Keratinocyte (primary cell): ENCODE measurements at regions not wholly inside any gene's neighbourhood (a gene's known extent, or its start where the extent isn't known, plus 50 kb on each side); places are given as distances from the start of the nearest gene placed in this dataset.

Experiments
- DNase-seq: peaks from one replicate; pipeline ENCODE4 v3.0.0-alpha.2; 2011; ENCODE audit warnings: low read depth, missing footprints, low spot score
- FAIRE-seq: peaks from 2 replicates; lab custom pipeline; 2011; peaks lifted over from hg19 to GRCh38; lab: Jason Lieb, UNC
- H2AFZ ChIP-seq: 2 replicates; pipeline ENCODE4 v1.6.0; 2012; ENCODE audit warnings: low read length, control low read depth, inconsistent platforms; ENCODE audit not compliant: control insufficient read depth
- H3K27ac ChIP-seq: 2 replicates; pipeline ENCODE4 v1.5.1; 2011; ENCODE audit warnings: low read length; ENCODE audit not compliant: control insufficient read depth, insufficient read depth
- H3K27me3 ChIP-seq: 3 replicates; pipeline ENCODE4 v1.6.0; 2011; ENCODE audit warnings: low read length; ENCODE audit not compliant: control insufficient read depth, insufficient read depth; ENCODE audit errors: extremely low read depth
- H3K36me3 ChIP-seq, 2 experiments: 2 replicates in 1 of 2; 3 replicates in 1 of 2; pipeline ENCODE4 v1.5.1; 2011; ENCODE audit warnings: low read length in 2 of 2, mild to moderate bottlenecking in 1 of 2; ENCODE audit not compliant: control insufficient read depth in 2 of 2, insufficient read depth in 2 of 2; ENCODE audit errors: extremely low read depth in 1 of 2
- H3K4me1 ChIP-seq: 3 replicates; pipeline ENCODE4 v1.5.1; 2011; ENCODE audit warnings: low read length; ENCODE audit not compliant: control insufficient read depth, insufficient read depth; ENCODE audit errors: extremely low read depth
- H3K4me2 ChIP-seq: 3 replicates; pipeline ENCODE4 v1.6.0; 2011; ENCODE audit warnings: low read depth, low read length; ENCODE audit not compliant: control insufficient read depth, insufficient read depth; ENCODE audit errors: extremely low read depth
- H3K4me3 ChIP-seq, 3 experiments: fragments of 200-600 bp in 1 of 3; sonication (generic) in 1 of 3; 2 replicates in 2 of 3; 3 replicates in 1 of 3; pipeline ENCODE4 v1.5.1; 2011 to 2016; ENCODE audit warnings: low read length in 3 of 3, mild to moderate bottlenecking in 3 of 3, control low read depth in 2 of 3, inconsistent platforms in 1 of 3, low read depth in 1 of 3, mixed read lengths in 1 of 3, mixed run types in 1 of 3, moderate library complexity in 1 of 3; ENCODE audit not compliant: control insufficient read depth in 2 of 3, insufficient read depth in 2 of 3; ENCODE audit errors: extremely low read depth in 1 of 3
- H3K79me2 ChIP-seq: 2 replicates; pipeline ENCODE4 v1.6.0; 2012; ENCODE audit warnings: low read length; ENCODE audit not compliant: control insufficient read depth, insufficient read depth
- H3K9ac ChIP-seq: 3 replicates; pipeline ENCODE4 v1.6.0; 2011; ENCODE audit warnings: low read length; ENCODE audit not compliant: control insufficient read depth, insufficient read depth; ENCODE audit errors: extremely low read depth
- H3K9me1 ChIP-seq: 3 replicates; pipeline ENCODE4 v1.6.0; 2011; ENCODE audit warnings: low read length; ENCODE audit not compliant: control insufficient read depth, insufficient read depth; ENCODE audit errors: extremely low read depth
- H3K9me3 ChIP-seq: 2 replicates; pipeline ENCODE4 v1.5.1; 2012; ENCODE audit warnings: low read depth, low read length; ENCODE audit not compliant: control insufficient read depth
- H4K20me1 ChIP-seq: 3 replicates; pipeline ENCODE4 v1.6.0; 2011; ENCODE audit warnings: low read length; ENCODE audit not compliant: control insufficient read depth, insufficient read depth; ENCODE audit errors: extremely low read depth
- CTCF ChIP-seq, 3 experiments: IDR thresholded peaks in 1 of 3; conservative IDR thresholded peaks in 1 of 3; optimal IDR thresholded peaks in 1 of 3; 2 replicates in 2 of 3; 3 replicates in 1 of 3; pipeline versions ENCODE3 to v1.5.1; 2011; ENCODE audit warnings: low read length in 3 of 3, mild to moderate bottlenecking in 3 of 3, moderate library complexity in 2 of 3, control low read depth in 1 of 3, inconsistent platforms in 1 of 3; ENCODE audit not compliant: insufficient read depth in 2 of 3; ENCODE audit errors: extremely low read depth in 1 of 3
- EZH2 ChIP-seq: IDR thresholded peaks from one replicate; pipeline ENCODE4 v1.6.1; 2012; ENCODE audit warnings: inconsistent platforms, mild to moderate bottlenecking, low read length, moderate library complexity
- dilution Hi-C: fragments of 300-500 bp; cut with MboI; formaldehyde crosslinking; loops from one replicate; pipeline ENCODE4 v1.7.0; 2020; ENCODE audit warnings: low sequenced_read_pairs; ENCODE audit not compliant: extremely low pct_ligation_motif_present

GRCh38 chr11:10382518-10382917 is 72.5 kb upstream of the AMPD3 start:
- no peak overlapping the region for H3K9ac ChIP-seq
- peaks cover 2% of the 10 kb centered on the region for H3K4me1 ChIP-seq
- TF ChIP-seq EZH2 (no peak), CTCF (optimal IDR thresholded peaks at IDR 0.05 in 1 of 3, IDR thresholded peaks at IDR 0.05 in 1 of 3, conservative IDR thresholded peaks at IDR 0.05 in 1 of 3; ENCODE audit: extremely low read depth in 1 of 3, insufficient read depth in 2 of 3, low read length in 3 of 3) (no peak)
- H3K9me1 ChIP-seq = no peaks in the 10 kb centered on the region
- H2AFZ ChIP-seq = no peak overlapping the region
- no peaks in the 10 kb centered on the region for H3K9me3 ChIP-seq
- DNase-seq (no peak), FAIRE-seq (no peak)
- H3K27me3 ChIP-seq = peaks cover 12% of the 10 kb centered on the region
- H4K20me1 ChIP-seq = no peaks in the 10 kb centered on the region
- H3K79me2 ChIP-seq = no peaks in the 10 kb centered on the region
- no peak overlapping the region for H3K4me3 ChIP-seq
- no peaks in the 10 kb centered on the region for H3K36me3 ChIP-seq
- dilution Hi-C loops = no loop called here
- no peak overlapping the region for H3K4me2 ChIP-seq
- no peak overlapping the region for H3K27ac ChIP-seq

- FAIRE-seq (no peak), DNase-seq (no peak)
- H2AFZ ChIP-seq = no peak overlapping the region
- dilution Hi-C loops = no loop called here
- no peak overlapping the region for H3K4me2 ChIP-seq
- H3K9ac ChIP-seq = no peak overlapping the region
- H3K9me1 ChIP-seq = no peaks in the 10 kb centered on the region
- no peaks in the 10 kb centered on the region for H3K36me3 ChIP-seq
- peaks cover 4% of the 10 kb centered on the region for H3K4me1 ChIP-seq
- H3K27me3 ChIP-seq = peaks cover 16% of the 10 kb centered on the region
- no peaks in the 10 kb centered on the region for H3K79me2 ChIP-seq
- H3K27ac ChIP-seq = no peak overlapping the region
- TF ChIP-seq CTCF (optimal IDR thresholded peaks at IDR 0.05 in 1 of 3, IDR thresholded peaks at IDR 0.05 in 1 of 3, conservative IDR thresholded peaks at IDR 0.05 in 1 of 3; ENCODE audit: extremely low read depth in 1 of 3, insufficient read depth in 2 of 3, low read length in 3 of 3) (no peak), EZH2 (no peak)
- H4K20me1 ChIP-seq = no peaks in the 10 kb centered on the region
- no peaks in the 10 kb centered on the region for H3K9me3 ChIP-seq
- H3K4me3 ChIP-seq = no peak overlapping the region
Observed at GRCh38 chr11:10385696-10386095, 69.4 kb upstream of the AMPD3 start.
